HCT116 (cell line): ENCODE measurements at regions not wholly inside any gene's neighbourhood (a gene's known extent, or its start where the extent isn't known, plus 50 kb on each side); places are given as distances from the start of the nearest gene placed in this dataset.

Experiments
- ATAC-seq: fragments of 200-7000 bp; cut with Tn5 transposase; 2 replicates; pipeline ENCODE4 v1.9.1; 2020; ENCODE audit warnings: mild to moderate bottlenecking, moderate library complexity
- BruUV-seq: library from RNA; stranded (reverse); fragments of 400-500 nt; replicated peaks from 2 replicates; lab custom pipeline; 2021; lab: Mats Ljungman, UMichigan
- CTCF ChIA-PET: fragments of 300-600 bp; sonication (Branson Sonifier 250); formaldehyde crosslinking; loops from one replicate; lab custom pipeline; 2021; ENCODE audit warnings: antibody characterized with exemption; lab: Charles Lee
- POLR2A ChIA-PET: fragments of 300-600, 350-600 bp; sonication (Branson Sonifier 250); formaldehyde crosslinking; loops from one replicate; lab custom pipeline; 2021; ENCODE audit warnings: antibody characterized with exemption; lab: Charles Lee
- RAD21 ChIA-PET, 2 experiments: fragments of 300-600 bp; sonication (Branson Sonifier 250); formaldehyde crosslinking; loops; one replicate each; lab custom pipeline; 2023; ENCODE audit warnings: low total read pairs in 2 of 2; ENCODE audit not compliant: uncharacterized antibody in 2 of 2, unreplicated experiment in 2 of 2, low non-redundant PET in 1 of 2; lab: Charles Lee
- DNase-seq: peaks from one replicate; pipeline ENCODE4 v3.0.0-alpha.2; 2010; ENCODE audit warnings: low read depth, low spot score
- H2AFZ ChIP-seq: fragments of 200-600 bp; shearing (Covaris generic), sonication (generic); 2 replicates; pipeline ENCODE4 v1.6.1; 2017; ENCODE audit warnings: low read depth, mixed run types, mixed read lengths, antibody characterized with exemption, low read length; ENCODE audit not compliant: poor library complexity, severe bottlenecking
- H3K27ac ChIP-seq: 2 replicates; pipeline ENCODE4 v1.5.1; 2012; ENCODE audit warnings: low read depth, low read length
- H3K27me3 ChIP-seq: fragments of 200-600 bp; sonication (generic); 2 replicates; pipeline ENCODE4 v1.6.1; 2016; ENCODE audit warnings: mixed run types, low read length, mixed read lengths; ENCODE audit not compliant: insufficient read depth
- H3K36me3 ChIP-seq, 2 experiments: fragments of 200-500 bp in 1 of 2; fragments of 200-600 bp in 1 of 2; sonication (Bioruptor generic) in 1 of 2; sonication (generic) in 1 of 2; 2 replicates each; pipeline versions ENCODE4 v1.5.1 to v1.6.1; 2014 to 2016; ENCODE audit warnings: low read length in 2 of 2, inconsistent platforms in 1 of 2, mixed read lengths in 1 of 2, mixed run types in 1 of 2; ENCODE audit not compliant: insufficient read depth in 2 of 2, control insufficient read depth in 1 of 2
- H3K4me1 ChIP-seq, 2 experiments: fragments of 200-600 bp in 1 of 2; sonication (generic) in 1 of 2; 2 replicates each; pipeline versions ENCODE4 v1.5.1 to v1.6.1; 2012 to 2017; ENCODE audit warnings: low read length in 2 of 2, inconsistent platforms in 1 of 2, mild to moderate bottlenecking in 1 of 2, mixed read lengths in 1 of 2, mixed run types in 1 of 2, moderate library complexity in 1 of 2; ENCODE audit not compliant: insufficient read depth in 2 of 2, control insufficient read depth in 1 of 2
- H3K4me2 ChIP-seq: fragments of 200-600 bp; sonication (generic); 2 replicates; pipeline ENCODE4 v1.6.1; 2017; ENCODE audit warnings: mixed run types, low read length, mixed read lengths
- H3K4me3 ChIP-seq, 2 experiments: fragments of 200-600 bp in 1 of 2; sonication (generic) in 1 of 2; replicated peaks in 1 of 2; 2 replicates each; pipeline ENCODE4 v1.5.1; 2011 to 2016; ENCODE audit warnings: low read length in 2 of 2, control low read depth in 1 of 2, low read depth in 1 of 2, mild to moderate bottlenecking in 1 of 2, mixed read lengths in 1 of 2, mixed run types in 1 of 2
- H3K79me2 ChIP-seq: fragments of 200-600 bp; sonication (generic); 2 replicates; pipeline ENCODE4 v1.6.1; 2017; ENCODE audit warnings: mild to moderate bottlenecking, mixed run types, low read length, moderate library complexity, mixed read lengths; ENCODE audit not compliant: insufficient read depth
- H3K9ac ChIP-seq: fragments of 200-600 bp; sonication (generic); 2 replicates; pipeline ENCODE4 v1.6.1; 2016; ENCODE audit warnings: low read length, mixed read lengths
- H3K9me2 ChIP-seq: fragments of 200-600 bp; sonication (generic), shearing (Covaris generic); 2 replicates; pipeline ENCODE4 v1.6.1; 2017; ENCODE audit warnings: mixed run types, mild to moderate bottlenecking, moderate library complexity; ENCODE audit not compliant: insufficient read depth
- H3K9me3 ChIP-seq, 2 experiments: fragments of 200-500 bp in 1 of 2; fragments of 200-600 bp in 1 of 2; sonication (Bioruptor generic) in 1 of 2; sonication (generic) in 1 of 2; 2 replicates each; pipeline ENCODE4 v1.6.1; 2014 to 2017; ENCODE audit warnings: low read length in 2 of 2, mixed read lengths in 2 of 2, inconsistent platforms in 1 of 2, low read depth in 1 of 2, mild to moderate bottlenecking in 1 of 2, mixed run types in 1 of 2, moderate library complexity in 1 of 2; ENCODE audit not compliant: control insufficient read depth in 1 of 2, insufficient read depth in 1 of 2
- H4K20me1 ChIP-seq: fragments of 200-600 bp; sonication (generic), shearing (Covaris generic); 2 replicates; pipeline ENCODE4 v1.6.1; 2017; ENCODE audit warnings: mixed run types, mild to moderate bottlenecking, moderate library complexity; ENCODE audit not compliant: insufficient read depth
- EZH2phosphoT487 ChIP-seq: fragments of 200-600 bp; IDR thresholded peaks from 2 replicates; pipeline ENCODE4 v1.6.1; 2018; ENCODE audit warnings: antibody characterized with exemption, borderline replicate concordance
- POLR2A ChIP-seq: IDR thresholded peaks from 2 replicates; pipeline ENCODE4 v1.7.0; 2011; ENCODE audit warnings: borderline replicate concordance; ENCODE audit not compliant: insufficient read depth, insufficient read length; ENCODE audit errors: extremely low read depth
- RAD21 ChIP-seq: IDR thresholded peaks from 2 replicates; pipeline ENCODE4 v1.6.1; 2012; ENCODE audit warnings: low read depth, mild to moderate bottlenecking
- SIN3A ChIP-seq: IDR thresholded peaks from 2 replicates; pipeline ENCODE4 v1.6.1; 2012; ENCODE audit warnings: low read depth
- YY1 ChIP-seq: IDR thresholded peaks from 2 replicates; pipeline ENCODE4 v1.6.1; 2011; ENCODE audit warnings: low read length, low read depth, moderate library complexity, mild to moderate bottlenecking; ENCODE audit not compliant: insufficient replicate concordance; ENCODE audit errors: extremely low read depth
- intact Hi-C: fragments of 100-400 bp; cut with micrococcal nuclease; formaldehyde crosslinking; loops from 2 replicates; pipeline ENCODE4 v1.10.0; 2022
- TF ChIP-seq, protein P1 (sequence below), 3 experiments: fragments of 200-600 bp in 1 of 3; sonication (generic) in 1 of 3; IDR thresholded peaks in 2 of 3; conservative IDR thresholded peaks in 1 of 3; 2 replicates each; pipeline ENCODE4 v1.5.1; 2012 to 2017; ENCODE audit warnings: low read depth in 2 of 3, low read length in 2 of 3, antibody characterized with exemption in 1 of 3, borderline replicate concordance in 1 of 3, control low read depth in 1 of 3, mild to moderate bottlenecking in 1 of 3, mixed read lengths in 1 of 3, mixed run types in 1 of 3, moderate library complexity in 1 of 3; ENCODE audit not compliant: insufficient read depth in 1 of 3
- TF ChIP-seq, protein P2 (sequence below): IDR thresholded peaks from 2 replicates; pipeline ENCODE4 v1.6.1; 2012
- TF ChIP-seq, protein P3 (sequence below): IDR thresholded peaks from 2 replicates; pipeline ENCODE4 v1.6.1; 2011; ENCODE audit warnings: mild to moderate bottlenecking, low read length, moderate library complexity; ENCODE audit not compliant: insufficient replicate concordance; ENCODE audit errors: extremely low read depth
- TF ChIP-seq, protein P4 (sequence below): IDR thresholded peaks from 2 replicates; pipeline ENCODE4 v1.6.1; 2012

DNA sequence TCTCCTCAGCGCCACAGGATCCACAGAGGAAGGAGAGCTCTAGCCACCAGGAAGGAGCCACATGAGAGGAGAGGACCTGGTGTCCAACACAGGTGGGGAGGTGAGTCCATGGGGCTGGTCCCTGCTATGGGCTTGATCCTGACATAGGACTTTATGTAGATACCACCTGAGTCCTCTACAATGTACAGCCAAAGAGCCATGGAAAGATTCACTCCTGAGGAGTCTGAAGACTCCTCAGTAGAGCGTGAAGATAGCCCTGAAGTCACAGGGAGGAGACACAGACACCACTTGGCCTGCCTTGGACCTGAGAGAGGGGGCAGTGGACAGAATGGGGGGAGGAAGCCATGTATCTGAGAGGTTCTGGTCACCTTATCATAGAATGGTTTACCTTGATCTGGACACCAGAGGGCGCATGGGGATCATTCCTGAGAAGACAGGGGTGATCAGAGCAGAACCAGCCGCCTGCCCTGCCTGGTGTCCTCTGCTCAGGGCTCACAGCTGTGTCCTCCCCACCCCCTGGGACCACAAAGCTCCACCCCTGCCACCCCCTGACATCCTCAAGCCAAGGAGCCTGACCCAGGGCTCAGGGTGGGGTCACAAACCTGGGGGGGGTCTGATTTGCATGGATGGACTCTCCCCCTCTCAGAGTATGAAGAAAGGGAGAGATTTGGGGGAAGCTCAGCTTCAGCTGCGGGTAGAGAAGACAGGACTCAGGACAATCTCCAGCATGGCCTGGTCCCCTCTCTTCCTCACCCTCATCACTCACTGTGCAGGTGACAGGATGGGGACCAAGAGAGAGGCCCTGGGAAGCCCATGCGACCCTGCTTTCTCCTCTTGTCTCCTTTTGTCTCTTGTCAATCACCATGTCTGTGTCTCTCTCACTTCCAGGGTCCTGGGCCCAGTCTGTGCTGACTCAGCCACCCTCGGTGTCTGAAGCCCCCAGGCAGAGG lies 77.0 kb downstream of the ZNF280B start:
- H3K4me1 ChIP-seq: no peaks in the 10 kb centered on the region
- H3K9me2 ChIP-seq: no peaks in the 10 kb centered on the region
- no peaks in the 10 kb centered on the region for H3K36me3 ChIP-seq
- no TSS peak for BruUV-seq
- ChIA-PET RAD21 (no interaction called here), CTCF (interaction anchor here (0.6 to 2.9 kb wide), 9 partner anchors 9 to 523 kb away, joined by 3 to 18 read pairs (median 5); no protein-coding TSS in a partner anchor), POLR2A (no interaction called here)
- TF ChIP-seq RAD21 (peak; percentile 52; the same call in 1 of the 2 replicates), EZH2phosphoT487 (no peak)
- TF ChIP-seq, protein P1, sequence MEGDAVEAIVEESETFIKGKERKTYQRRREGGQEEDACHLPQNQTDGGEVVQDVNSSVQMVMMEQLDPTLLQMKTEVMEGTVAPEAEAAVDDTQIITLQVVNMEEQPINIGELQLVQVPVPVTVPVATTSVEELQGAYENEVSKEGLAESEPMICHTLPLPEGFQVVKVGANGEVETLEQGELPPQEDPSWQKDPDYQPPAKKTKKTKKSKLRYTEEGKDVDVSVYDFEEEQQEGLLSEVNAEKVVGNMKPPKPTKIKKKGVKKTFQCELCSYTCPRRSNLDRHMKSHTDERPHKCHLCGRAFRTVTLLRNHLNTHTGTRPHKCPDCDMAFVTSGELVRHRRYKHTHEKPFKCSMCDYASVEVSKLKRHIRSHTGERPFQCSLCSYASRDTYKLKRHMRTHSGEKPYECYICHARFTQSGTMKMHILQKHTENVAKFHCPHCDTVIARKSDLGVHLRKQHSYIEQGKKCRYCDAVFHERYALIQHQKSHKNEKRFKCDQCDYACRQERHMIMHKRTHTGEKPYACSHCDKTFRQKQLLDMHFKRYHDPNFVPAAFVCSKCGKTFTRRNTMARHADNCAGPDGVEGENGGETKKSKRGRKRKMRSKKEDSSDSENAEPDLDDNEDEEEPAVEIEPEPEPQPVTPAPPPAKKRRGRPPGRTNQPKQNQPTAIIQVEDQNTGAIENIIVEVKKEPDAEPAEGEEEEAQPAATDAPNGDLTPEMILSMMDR (IDR thresholded peaks at IDR 0.05 in 2 of 3, conservative IDR thresholded peaks at IDR 0.05 in 1 of 3; ENCODE audit: borderline replicate concordance in 1 of 3, insufficient read depth in 1 of 3, low read depth in 2 of 3, low read length in 2 of 3): peak; percentile 51 to 64 (median 64)
- intact Hi-C loops: no loop called here
- no peak overlapping the region for H3K4me2 ChIP-seq
- no peaks in the 10 kb centered on the region for H4K20me1 ChIP-seq
- peak; percentile 34 for DNase-seq
- no peak overlapping the region for H3K4me3 ChIP-seq
- no peak overlapping the region for H3K9ac ChIP-seq
- no peaks in the 10 kb centered on the region for H3K79me2 ChIP-seq
- peak; percentile 99 for ATAC-seq
- H3K27ac ChIP-seq: no peak overlapping the region
- H3K27me3 ChIP-seq: peaks cover 19% of the 10 kb centered on the region
- no peak overlapping the region for H2AFZ ChIP-seq
- no peaks in the 10 kb centered on the region for H3K9me3 ChIP-seq

DNA sequence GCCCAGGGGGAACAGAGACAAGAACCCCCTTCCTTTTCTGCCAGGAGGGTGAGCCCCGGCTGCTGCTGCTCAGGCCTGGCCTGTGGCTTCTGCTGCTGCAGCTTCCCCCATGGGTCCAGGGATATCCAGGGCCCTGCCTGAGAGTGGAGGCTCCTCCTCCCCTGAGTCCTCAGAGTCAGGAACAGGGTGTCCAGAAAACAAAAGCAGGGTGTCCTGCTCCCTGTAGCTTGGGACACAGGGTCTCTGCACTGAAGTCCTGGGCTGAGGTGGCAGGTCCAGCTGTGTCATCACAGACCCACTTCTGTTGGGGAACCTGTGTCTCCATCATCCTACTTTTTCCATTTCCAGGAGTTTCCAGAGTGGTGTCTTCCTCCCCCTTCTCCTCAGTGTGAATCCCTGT lies 76.1 kb downstream of the ZNF280B start:
- Histone ChIP-seq H3K4me1 (no peaks in the 10 kb centered on the region), H3K4me2 (no peak overlapping the region), H3K9ac (no peak overlapping the region), H3K27me3 (peaks cover 13% of the 10 kb centered on the region), H3K4me3 (no peak overlapping the region), H3K9me3 (no peaks in the 10 kb centered on the region), H3K36me3 (no peaks in the 10 kb centered on the region), H3K9me2 (no peaks in the 10 kb centered on the region), H4K20me1 (no peaks in the 10 kb centered on the region), H3K79me2 (no peaks in the 10 kb centered on the region), H2AFZ (no peak overlapping the region), H3K27ac (no peak overlapping the region)
- DNase-seq (no peak), ATAC-seq (no peak)
- ChIA-PET CTCF (interaction anchor here (0.9 to 2.9 kb wide), 6 partner anchors 28 to 522 kb away, joined by 3 to 11 read pairs (median 5); no protein-coding TSS in a partner anchor), POLR2A (no interaction called here), RAD21 (no interaction called here)
- BruUV-seq: no TSS peak
- intact Hi-C loops: no loop called here
- TF ChIP-seq YY1 (no peak), EZH2phosphoT487 (no peak), POLR2A (no peak), SIN3A (no peak)
- TF ChIP-seq, protein P2, sequence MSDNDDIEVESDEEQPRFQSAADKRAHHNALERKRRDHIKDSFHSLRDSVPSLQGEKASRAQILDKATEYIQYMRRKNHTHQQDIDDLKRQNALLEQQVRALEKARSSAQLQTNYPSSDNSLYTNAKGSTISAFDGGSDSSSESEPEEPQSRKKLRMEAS: no peak
- TF ChIP-seq, protein P1 (IDR thresholded peaks at IDR 0.05 in 2 of 3, conservative IDR thresholded peaks at IDR 0.05 in 1 of 3; ENCODE audit: borderline replicate concordance in 1 of 3, insufficient read depth in 1 of 3, low read depth in 2 of 3, low read length in 2 of 3): no peak
- TF ChIP-seq, protein P3, sequence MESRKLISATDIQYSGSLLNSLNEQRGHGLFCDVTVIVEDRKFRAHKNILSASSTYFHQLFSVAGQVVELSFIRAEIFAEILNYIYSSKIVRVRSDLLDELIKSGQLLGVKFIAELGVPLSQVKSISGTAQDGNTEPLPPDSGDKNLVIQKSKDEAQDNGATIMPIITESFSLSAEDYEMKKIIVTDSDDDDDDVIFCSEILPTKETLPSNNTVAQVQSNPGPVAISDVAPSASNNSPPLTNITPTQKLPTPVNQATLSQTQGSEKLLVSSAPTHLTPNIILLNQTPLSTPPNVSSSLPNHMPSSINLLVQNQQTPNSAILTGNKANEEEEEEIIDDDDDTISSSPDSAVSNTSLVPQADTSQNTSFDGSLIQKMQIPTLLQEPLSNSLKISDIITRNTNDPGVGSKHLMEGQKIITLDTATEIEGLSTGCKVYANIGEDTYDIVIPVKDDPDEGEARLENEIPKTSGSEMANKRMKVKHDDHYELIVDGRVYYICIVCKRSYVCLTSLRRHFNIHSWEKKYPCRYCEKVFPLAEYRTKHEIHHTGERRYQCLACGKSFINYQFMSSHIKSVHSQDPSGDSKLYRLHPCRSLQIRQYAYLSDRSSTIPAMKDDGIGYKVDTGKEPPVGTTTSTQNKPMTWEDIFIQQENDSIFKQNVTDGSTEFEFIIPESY: no peak
- TF ChIP-seq, protein P4, sequence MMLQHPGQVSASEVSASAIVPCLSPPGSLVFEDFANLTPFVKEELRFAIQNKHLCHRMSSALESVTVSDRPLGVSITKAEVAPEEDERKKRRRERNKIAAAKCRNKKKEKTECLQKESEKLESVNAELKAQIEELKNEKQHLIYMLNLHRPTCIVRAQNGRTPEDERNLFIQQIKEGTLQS: no peak
